HK-2 (cell line): ENCODE measurements at regions not wholly inside any gene's neighbourhood (a gene's known extent, or its start where the extent isn't known, plus 50 kb on each side); places are given as distances from the start of the nearest gene placed in this dataset.

ENCODE experiments used
- DNase-seq: peaks from one replicate; pipeline ENCODE4 v3.0.0-alpha.2; 2018; ENCODE audit not compliant: unreplicated experiment

DNA sequence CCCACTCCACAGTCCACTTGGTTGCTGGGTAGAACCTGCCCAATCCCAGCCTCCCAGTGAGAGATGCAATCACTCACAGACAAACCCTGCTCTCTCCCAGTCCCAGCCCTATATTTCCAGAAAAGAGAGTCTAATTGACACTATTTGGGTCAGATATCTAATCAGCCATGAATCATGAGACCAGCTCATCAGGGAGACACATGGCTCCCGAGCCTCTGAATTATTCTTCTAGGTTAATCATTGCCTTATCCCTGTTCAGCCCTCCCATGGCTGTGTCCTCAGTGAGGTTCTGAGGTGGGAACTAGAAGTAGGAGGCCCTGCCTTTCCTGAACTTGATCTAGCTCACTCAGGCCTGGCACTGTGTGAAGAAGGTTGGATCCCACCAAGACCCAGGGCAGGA is 49.9 kb upstream of the ZC3H12A start:
- no peak for DNase-seq
